ENCODE measurements at regions not wholly inside any gene's neighbourhood (a gene's known extent, or its start where the extent isn't known, plus 50 kb on each side); places are given as distances from the start of the nearest gene placed in this dataset.

GRCh38 chr1:38310079-38310478 lies 263.5 kb upstream of the POU3F1 start (continued):
- no peak for TF ChIP-seq AFF4 (CRISPR knock-in tag; IDR thresholded peaks at IDR 0.05)
- no peak for TF ChIP-seq BRF2 (IDR thresholded peaks at IDR 0.05; ENCODE audit: borderline replicate concordance, insufficient read depth, insufficient read length)
- TF ChIP-seq ATF1 (CRISPR knock-in tag; IDR thresholded peaks at IDR 0.05), result no peak
- no peak for TF ChIP-seq ATF1 (tag; IDR thresholded peaks at IDR 0.05)
- no peak for TF ChIP-seq HNRNPH1 (optimal IDR thresholded peaks at IDR 0.05; ENCODE audit: low read depth, low read length)
- no peak for TF ChIP-seq GTF3C2 (IDR thresholded peaks at IDR 0.05; ENCODE audit: borderline replicate concordance, extremely low read depth, insufficient read length)
- peak; percentile 93 for TF ChIP-seq EP300 (IDR thresholded peaks at IDR 0.05; ENCODE audit: low read length)
- TF ChIP-seq HLTF (IDR thresholded peaks at IDR 0.05), result no peak
- TF ChIP-seq CREBBP (IDR thresholded peaks at IDR 0.05; ENCODE audit: low read depth, low read length), result no peak
- TF ChIP-seq NUFIP1 (IDR thresholded peaks at IDR 0.05; ENCODE audit: partially characterized antibody), result no peak
- no peak for TF ChIP-seq MAFF (IDR thresholded peaks at IDR 0.05; ENCODE audit: low read length)
- no peak for TF ChIP-seq IRF2 (CRISPR knock-in tag; IDR thresholded peaks at IDR 0.05)
- TF ChIP-seq CREM (IDR thresholded peaks at IDR 0.05; ENCODE audit: low read depth), result 0 out of 2 replicates have a peak, but pooled peaks have one; percentile 24
- no peak for TF ChIP-seq KDM2B (CRISPR knock-in tag; IDR thresholded peaks at IDR 0.05)
- no peak for TF ChIP-seq ZNF41 (CRISPR knock-in tag; conservative IDR thresholded peaks at IDR 0.05)
- TF ChIP-seq DACH1 (IDR thresholded peaks at IDR 0.05; ENCODE audit: partially characterized antibody), result peak; percentile 54
- no peak for TF ChIP-seq CBFB (CRISPR knock-in tag; IDR thresholded peaks at IDR 0.05)
- TF ChIP-seq MXI1 (IDR thresholded peaks at IDR 0.05; ENCODE audit: low read depth, low read length), result no peak
- no peak for TF ChIP-seq RFX5 (IDR thresholded peaks at IDR 0.05; ENCODE audit: low read depth, low read length)
- no peak for TF ChIP-seq BDP1 (IDR thresholded peaks at IDR 0.05; ENCODE audit: insufficient read depth, insufficient read length)
- no peak for TF ChIP-seq SREBF1 (IDR thresholded peaks at IDR 0.05; ENCODE audit: borderline replicate concordance, low read depth, low read length)
- TF ChIP-seq ZNF277 (CRISPR knock-in tag; IDR thresholded peaks at IDR 0.05; ENCODE audit: borderline replicate concordance), result no peak

Measured in K562 (cell line).